ENCODE measurements at regions not wholly inside any gene's neighbourhood (a gene's known extent, or its start where the extent isn't known, plus 50 kb on each side); places are given as distances from the start of the nearest gene placed in this dataset.
A peak's percentile ranks its signal among the peaks of the same experiment; 100 is the strongest.

DNA sequence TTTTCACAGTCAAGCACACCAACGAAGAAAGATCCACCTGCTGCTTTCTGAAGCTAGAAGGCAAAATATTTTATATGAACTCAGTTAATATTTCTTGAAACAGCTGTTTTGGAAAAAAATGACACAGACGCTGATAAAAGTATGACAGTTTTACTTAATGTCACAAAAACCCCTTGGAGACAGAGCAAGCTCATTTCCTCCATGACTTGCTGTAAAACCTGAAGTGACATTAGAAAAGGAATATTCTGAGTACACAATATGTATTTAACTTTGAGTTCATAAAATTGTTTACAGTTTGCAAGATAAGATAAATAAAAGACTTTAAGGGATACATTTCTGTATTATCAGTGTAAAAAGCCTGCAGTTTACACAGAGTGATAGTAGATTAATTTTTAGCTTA, 105.4 kb downstream of the DSEL start:
- peaks cover 9% of the 10 kb centered on the region for H3K4me1 ChIP-seq (ENCODE audit: insufficient read depth, low read length)
- peak overlapping the region; percentile 40 for H3K4me2 ChIP-seq (ENCODE audit: insufficient read depth, low read length)
- no peaks in the 10 kb centered on the region for H4K20me1 ChIP-seq (ENCODE audit: insufficient read depth, low read length)
- no peaks in the 10 kb centered on the region for H3K27me3 ChIP-seq (ENCODE audit: insufficient read depth, low read length)
- TF ChIP-seq, protein P1, sequence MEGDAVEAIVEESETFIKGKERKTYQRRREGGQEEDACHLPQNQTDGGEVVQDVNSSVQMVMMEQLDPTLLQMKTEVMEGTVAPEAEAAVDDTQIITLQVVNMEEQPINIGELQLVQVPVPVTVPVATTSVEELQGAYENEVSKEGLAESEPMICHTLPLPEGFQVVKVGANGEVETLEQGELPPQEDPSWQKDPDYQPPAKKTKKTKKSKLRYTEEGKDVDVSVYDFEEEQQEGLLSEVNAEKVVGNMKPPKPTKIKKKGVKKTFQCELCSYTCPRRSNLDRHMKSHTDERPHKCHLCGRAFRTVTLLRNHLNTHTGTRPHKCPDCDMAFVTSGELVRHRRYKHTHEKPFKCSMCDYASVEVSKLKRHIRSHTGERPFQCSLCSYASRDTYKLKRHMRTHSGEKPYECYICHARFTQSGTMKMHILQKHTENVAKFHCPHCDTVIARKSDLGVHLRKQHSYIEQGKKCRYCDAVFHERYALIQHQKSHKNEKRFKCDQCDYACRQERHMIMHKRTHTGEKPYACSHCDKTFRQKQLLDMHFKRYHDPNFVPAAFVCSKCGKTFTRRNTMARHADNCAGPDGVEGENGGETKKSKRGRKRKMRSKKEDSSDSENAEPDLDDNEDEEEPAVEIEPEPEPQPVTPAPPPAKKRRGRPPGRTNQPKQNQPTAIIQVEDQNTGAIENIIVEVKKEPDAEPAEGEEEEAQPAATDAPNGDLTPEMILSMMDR (IDR thresholded peaks at IDR 0.05; ENCODE audit: extremely low read depth, low read depth, low read length): no peak
- no peak overlapping the region for H2AFZ ChIP-seq (ENCODE audit: low read length)
- no peaks in the 10 kb centered on the region for H3K9me3 ChIP-seq (ENCODE audit: low read depth, low read length)
- no peak for DNase-seq (ENCODE audit: insufficient read length, low spot score, missing footprints)
- no peaks in the 10 kb centered on the region for H3K36me3 ChIP-seq (ENCODE audit: insufficient read depth, low read length)
- no peaks in the 10 kb centered on the region for H3K79me2 ChIP-seq (ENCODE audit: insufficient read depth, low read length)
- peak overlapping the region; percentile 16 for H3K27ac ChIP-seq (ENCODE audit: low read depth, low read length)
- no peak overlapping the region for H3K4me3 ChIP-seq (ENCODE audit: insufficient read depth, low read length)

DNA sequence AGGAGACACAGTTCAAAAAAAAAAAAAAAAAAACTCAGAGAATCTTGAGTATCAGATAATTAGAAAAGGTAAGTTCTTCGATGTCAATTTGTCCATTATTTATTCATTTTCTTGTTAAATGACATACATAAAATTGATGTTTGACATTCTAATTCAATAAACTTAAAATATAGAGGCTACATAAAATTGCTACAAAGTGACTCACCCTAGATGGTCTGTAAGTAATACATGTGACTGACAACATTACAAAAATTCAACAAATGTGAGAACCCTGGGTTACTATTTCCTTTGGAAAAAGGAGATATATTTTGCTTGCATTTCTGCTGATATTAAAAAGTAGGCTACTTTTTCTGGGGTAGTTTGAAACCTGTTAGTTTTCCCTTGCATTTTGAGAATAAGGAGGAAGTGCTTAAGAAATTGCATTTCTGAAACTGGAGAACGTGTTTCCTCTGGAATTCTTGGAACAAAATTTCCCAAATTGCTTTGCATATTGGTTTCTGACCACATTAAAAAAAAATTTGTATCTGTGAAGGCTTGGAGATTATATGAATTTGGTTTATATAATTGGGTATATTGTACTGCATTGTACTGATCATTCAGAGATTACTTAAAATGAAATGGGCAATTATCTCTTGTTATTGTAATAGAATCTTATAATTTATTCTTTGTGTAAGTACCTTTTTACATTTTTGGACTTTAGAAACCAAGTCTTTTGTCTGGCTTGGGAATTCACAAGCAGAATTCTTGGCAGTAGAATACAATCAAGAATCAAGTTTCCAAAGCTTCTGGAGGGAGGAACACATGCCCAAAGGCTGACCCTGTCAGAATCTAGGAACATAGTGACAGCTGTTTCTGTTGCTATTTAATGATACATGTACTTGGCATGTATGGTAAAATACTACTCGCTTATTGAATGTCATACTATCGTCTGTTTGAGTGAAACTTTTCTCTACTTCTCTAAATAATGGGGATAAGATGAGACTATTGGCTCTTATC, 106.1 kb downstream of the DSEL start:
- Histone ChIP-seq H3K36me3 (ENCODE audit: insufficient read depth, low read length) (no peaks in the 10 kb centered on the region), H3K4me1 (ENCODE audit: insufficient read depth, low read length) (peaks cover 9% of the 10 kb centered on the region), H3K4me3 (ENCODE audit: insufficient read depth, low read length) (no peak overlapping the region), H3K79me2 (ENCODE audit: insufficient read depth, low read length) (no peaks in the 10 kb centered on the region), H3K9me3 (ENCODE audit: low read depth, low read length) (no peaks in the 10 kb centered on the region), H4K20me1 (ENCODE audit: insufficient read depth, low read length) (no peaks in the 10 kb centered on the region), H3K27me3 (ENCODE audit: insufficient read depth, low read length) (no peaks in the 10 kb centered on the region), H3K4me2 (ENCODE audit: insufficient read depth, low read length) (peak overlapping the region; percentile 40), H2AFZ (ENCODE audit: low read length) (no peak overlapping the region), H3K27ac (ENCODE audit: low read depth, low read length) (peak overlapping the region; percentile 16)
- peak; percentile 44 for DNase-seq (ENCODE audit: insufficient read length, low spot score, missing footprints)
- TF ChIP-seq, protein P1 (IDR thresholded peaks at IDR 0.05; ENCODE audit: extremely low read depth, low read depth, low read length): no peak

DNA sequence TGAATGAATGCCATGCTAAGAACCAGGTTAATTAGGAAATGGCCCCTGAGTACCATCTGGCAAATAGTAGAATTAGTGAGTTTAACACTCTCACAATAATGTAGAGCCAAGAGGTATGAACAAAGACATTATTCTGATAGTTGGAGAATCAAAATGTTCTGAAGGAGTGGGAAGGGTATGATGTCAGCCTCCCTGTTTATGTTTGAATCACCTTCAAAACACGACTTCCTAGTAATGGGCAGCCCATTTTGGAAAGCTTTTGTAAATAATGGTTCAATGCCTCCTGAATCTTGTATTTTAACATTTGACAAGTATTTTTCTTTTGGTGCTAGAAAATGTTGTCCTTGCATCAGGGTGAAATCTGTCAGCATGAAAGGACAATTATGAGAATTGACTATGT, 108.3 kb downstream of the DSEL start:
- Histone ChIP-seq H3K27me3 (ENCODE audit: insufficient read depth, low read length) (no peaks in the 10 kb centered on the region), H3K4me2 (ENCODE audit: insufficient read depth, low read length) (no peak overlapping the region), H3K4me3 (ENCODE audit: insufficient read depth, low read length) (no peak overlapping the region), H3K4me1 (ENCODE audit: insufficient read depth, low read length) (peaks cover 9% of the 10 kb centered on the region), H3K27ac (ENCODE audit: low read depth, low read length) (no peak overlapping the region), H2AFZ (ENCODE audit: low read length) (no peak overlapping the region), H3K36me3 (ENCODE audit: insufficient read depth, low read length) (no peaks in the 10 kb centered on the region), H3K79me2 (ENCODE audit: insufficient read depth, low read length) (no peaks in the 10 kb centered on the region), H3K9me3 (ENCODE audit: low read depth, low read length) (no peaks in the 10 kb centered on the region), H4K20me1 (ENCODE audit: insufficient read depth, low read length) (no peaks in the 10 kb centered on the region)
- TF ChIP-seq, protein P1 (IDR thresholded peaks at IDR 0.05; ENCODE audit: extremely low read depth, low read depth, low read length): no peak
- DNase-seq (ENCODE audit: insufficient read length, low spot score, missing footprints): no peak

DNA sequence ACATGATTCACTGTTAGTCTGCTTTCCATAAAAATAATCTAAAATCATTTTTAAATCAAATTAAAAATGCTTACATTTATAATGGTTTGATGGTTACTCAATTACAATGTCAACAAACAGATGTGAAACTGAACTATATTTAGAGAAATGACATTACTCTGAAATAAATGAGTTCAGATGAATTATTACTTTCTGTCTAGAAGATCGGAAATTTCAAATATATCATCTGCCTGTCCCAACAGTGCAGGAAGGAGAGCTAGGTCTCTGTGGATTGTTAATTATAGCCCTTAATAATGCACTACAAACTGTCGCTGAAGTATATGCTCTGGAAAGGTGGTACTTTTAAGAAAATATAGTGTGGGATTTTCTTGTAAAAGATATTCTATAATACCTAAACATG, 109.8 kb downstream of the DSEL start:
- Histone ChIP-seq H3K36me3 (ENCODE audit: insufficient read depth, low read length) (no peaks in the 10 kb centered on the region), H4K20me1 (ENCODE audit: insufficient read depth, low read length) (no peaks in the 10 kb centered on the region), H3K79me2 (ENCODE audit: insufficient read depth, low read length) (no peaks in the 10 kb centered on the region), H3K4me3 (ENCODE audit: insufficient read depth, low read length) (no peak overlapping the region), H3K27ac (ENCODE audit: low read depth, low read length) (no peak overlapping the region), H3K27me3 (ENCODE audit: insufficient read depth, low read length) (no peaks in the 10 kb centered on the region), H2AFZ (ENCODE audit: low read length) (no peak overlapping the region), H3K4me2 (ENCODE audit: insufficient read depth, low read length) (no peak overlapping the region), H3K9me3 (ENCODE audit: low read depth, low read length) (no peaks in the 10 kb centered on the region), H3K4me1 (ENCODE audit: insufficient read depth, low read length) (peaks cover 17% of the 10 kb centered on the region)
- DNase-seq (ENCODE audit: insufficient read length, low spot score, missing footprints): no peak
- TF ChIP-seq, protein P1 (IDR thresholded peaks at IDR 0.05; ENCODE audit: extremely low read depth, low read depth, low read length): no peak
